GM12864 (cell line): ENCODE measurements at regions not wholly inside any gene's neighbourhood (a gene's known extent, or its start where the extent isn't known, plus 50 kb on each side); places are given as distances from the start of the nearest gene placed in this dataset.

Experiments
- DNase-seq: peaks from one replicate; pipeline ENCODE4 v3.0.0-alpha.2; 2011; ENCODE audit warnings: low read depth
- H3K4me3 ChIP-seq: 2 replicates; pipeline ENCODE4 v1.5.1; 2011; ENCODE audit warnings: mild to moderate bottlenecking, low read depth, low read length, control low read depth
- CTCF ChIP-seq: IDR thresholded peaks from 2 replicates; pipeline ENCODE4 v1.5.1; 2011; ENCODE audit warnings: low read depth, mild to moderate bottlenecking, moderate library complexity, low read length, control low read depth, inconsistent platforms; ENCODE audit errors: missing control alignments

- DNase-seq: no peak
- no peak for TF ChIP-seq CTCF
- H3K4me3 ChIP-seq: no peak overlapping the region
Measured at GRCh38 chr3:168455814-168456213, 360.1 kb upstream of the GOLIM4 start.

- H3K4me3 ChIP-seq: no peak overlapping the region
- DNase-seq: no peak
- TF ChIP-seq CTCF: no peak
Measured at GRCh38 chr3:168453623-168454022, 357.9 kb upstream of the GOLIM4 start.

GRCh38 chr3:168443965-168444364 is 348.2 kb upstream of the GOLIM4 start:
- TF ChIP-seq CTCF: no peak
- DNase-seq: no peak

GRCh38 chr3:168442502-168442901 is 346.8 kb upstream of the GOLIM4 start:
- no peak overlapping the region for H3K4me3 ChIP-seq
- no peak for DNase-seq
- TF ChIP-seq CTCF: no peak

More at GRCh38 chr3:168443965-168444364, 348.2 kb upstream of the GOLIM4 start:
- no peak overlapping the region for H3K4me3 ChIP-seq

GRCh38 chr3:168436245-168436724 is 340.6 kb upstream of the GOLIM4 start:
- DNase-seq: no peak
- TF ChIP-seq CTCF: no peak
- no peak overlapping the region for H3K4me3 ChIP-seq

GRCh38 chr3:168431491-168431890 is 335.8 kb upstream of the GOLIM4 start:
- H3K4me3 ChIP-seq: no peak overlapping the region
- DNase-seq: no peak
- no peak for TF ChIP-seq CTCF

- H3K4me3 ChIP-seq: no peak overlapping the region
- no peak for DNase-seq
- TF ChIP-seq CTCF: no peak
Measured at GRCh38 chr3:168427835-168428475, 332.2 kb upstream of the GOLIM4 start.
